ENCODE measurements at regions not wholly inside any gene's neighbourhood (a gene's known extent, or its start where the extent isn't known, plus 50 kb on each side); places are given as distances from the start of the nearest gene placed in this dataset.

DNA sequence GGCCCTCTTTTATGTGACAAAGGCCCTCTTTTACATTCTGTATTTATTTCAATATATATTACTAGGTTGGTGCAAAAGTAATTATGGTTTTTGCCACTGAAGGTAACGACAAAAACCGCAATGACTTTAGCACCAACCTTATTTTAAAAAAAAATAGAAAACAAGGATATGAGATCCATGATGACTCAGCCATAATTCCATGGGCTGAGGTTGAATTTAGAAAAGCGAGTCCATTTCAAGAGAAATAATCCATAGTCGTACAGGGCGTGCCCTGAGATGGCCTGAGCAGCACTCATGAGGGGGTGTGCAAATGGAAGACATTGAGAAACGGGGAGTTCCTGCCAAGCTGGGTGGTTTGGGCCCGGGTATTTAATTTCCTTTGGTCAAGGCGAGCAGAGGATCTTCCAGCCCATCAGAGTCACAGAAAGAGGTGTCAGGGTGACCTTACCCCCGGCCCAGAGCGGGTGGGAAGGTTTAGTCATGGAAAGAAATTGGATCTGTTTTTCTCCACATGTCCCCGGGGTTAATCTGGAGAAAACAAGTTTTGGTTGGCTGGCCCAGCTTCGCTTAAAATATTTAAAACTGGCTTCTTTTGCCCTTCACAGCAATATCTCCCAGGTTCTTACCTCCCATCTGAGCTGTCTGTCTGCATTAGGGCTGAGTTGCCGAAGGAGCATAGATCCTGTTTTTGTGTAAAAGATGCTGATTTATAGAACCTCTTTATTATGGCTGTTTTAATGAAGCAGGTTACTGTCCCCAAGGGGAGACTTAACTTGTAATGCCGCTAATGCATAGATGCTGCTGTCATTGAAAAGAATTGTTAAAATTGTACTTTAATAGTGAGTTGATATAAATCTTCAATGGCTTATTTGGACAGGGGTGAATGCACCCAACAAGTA, 255.6 kb downstream of the PREX1 start:
- no peak for DNase-seq

DNA sequence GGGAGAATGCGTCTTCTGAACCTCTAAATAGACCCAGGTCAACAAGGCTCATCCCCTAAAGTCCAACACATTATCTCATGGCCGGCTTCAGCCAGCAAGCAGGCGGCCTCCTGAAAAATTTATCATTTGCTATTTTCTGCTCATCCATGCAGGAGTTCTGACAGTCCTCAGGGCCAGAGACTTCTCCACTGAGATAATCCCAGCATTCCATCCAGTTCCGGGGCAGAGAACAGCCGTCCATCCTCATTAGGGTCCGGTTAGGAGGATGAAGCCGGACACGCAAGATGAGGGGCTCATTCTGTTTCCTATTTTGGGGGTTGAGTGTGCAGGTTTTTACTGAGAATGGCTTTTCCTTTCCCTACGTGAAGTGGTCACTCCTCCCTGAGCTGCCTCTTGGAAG, 258.1 kb downstream of the PREX1 start:
- no peak for DNase-seq

DNA sequence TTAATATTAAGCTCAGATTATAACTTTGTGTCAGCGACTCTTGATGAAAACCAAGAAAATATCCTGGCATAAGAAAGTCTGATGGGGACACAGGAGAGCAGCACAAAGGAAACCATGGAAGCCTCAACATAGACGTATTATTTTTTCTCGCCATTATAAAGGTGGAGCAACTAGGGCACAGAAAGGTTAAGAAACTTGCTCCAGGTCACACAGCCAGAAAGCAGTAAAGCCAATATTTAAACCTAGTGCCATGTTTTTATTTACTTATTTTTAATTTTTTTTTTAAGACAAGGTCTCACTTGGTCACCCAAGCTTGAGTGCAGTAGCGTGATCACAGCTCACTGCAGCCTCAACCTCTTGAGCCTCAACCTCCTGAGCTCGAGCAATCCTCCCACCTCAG, 259.3 kb downstream of the PREX1 start:
- DNase-seq, result no peak

DNA sequence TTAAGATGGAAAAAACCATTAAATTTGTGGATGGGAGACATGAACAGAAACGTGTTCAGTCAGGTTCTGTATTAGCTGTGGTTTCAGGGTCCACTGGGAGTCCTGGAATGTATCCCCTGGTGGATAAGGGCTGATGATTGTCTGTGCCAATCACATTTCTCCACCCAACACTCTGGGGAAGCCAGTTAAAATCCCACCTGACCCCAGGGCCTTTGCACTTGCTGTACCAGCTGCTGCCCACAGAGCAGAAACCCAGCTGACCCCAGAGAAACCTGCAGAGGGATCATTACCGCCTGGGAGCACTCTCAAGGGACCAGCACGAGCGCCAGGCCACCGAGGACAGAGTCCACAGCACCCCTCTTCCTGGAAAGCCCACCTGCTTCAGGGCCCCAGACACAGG, 260.7 kb downstream of the PREX1 start:
- no peak for DNase-seq

DNA sequence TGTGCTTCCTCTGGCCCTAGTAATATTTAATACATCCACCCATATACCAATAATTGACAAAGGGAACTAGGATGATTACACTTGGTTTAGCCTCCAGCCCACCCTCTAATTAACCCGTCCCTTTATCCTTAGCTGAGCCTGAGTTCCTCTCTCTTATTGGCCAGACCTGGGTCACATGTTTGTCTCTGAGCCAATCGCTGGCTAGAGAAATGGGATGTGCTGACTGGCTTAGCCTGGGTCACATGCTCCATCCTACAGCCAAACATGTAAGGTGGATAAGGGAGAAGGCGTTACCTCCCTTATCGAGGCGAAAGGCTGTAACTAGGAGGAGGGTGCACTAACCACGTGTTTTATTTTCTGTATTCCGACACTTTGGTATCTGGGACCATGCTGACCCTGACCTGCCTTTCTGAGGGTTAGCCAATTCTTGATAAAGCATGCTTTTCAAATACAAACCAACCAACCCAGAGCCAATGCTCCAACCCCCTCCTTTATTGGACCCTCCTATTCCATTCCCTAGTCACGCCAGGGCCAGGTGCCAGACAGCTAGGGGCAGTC, 262.7 kb downstream of the PREX1 start:
- no peak for DNase-seq

DNA sequence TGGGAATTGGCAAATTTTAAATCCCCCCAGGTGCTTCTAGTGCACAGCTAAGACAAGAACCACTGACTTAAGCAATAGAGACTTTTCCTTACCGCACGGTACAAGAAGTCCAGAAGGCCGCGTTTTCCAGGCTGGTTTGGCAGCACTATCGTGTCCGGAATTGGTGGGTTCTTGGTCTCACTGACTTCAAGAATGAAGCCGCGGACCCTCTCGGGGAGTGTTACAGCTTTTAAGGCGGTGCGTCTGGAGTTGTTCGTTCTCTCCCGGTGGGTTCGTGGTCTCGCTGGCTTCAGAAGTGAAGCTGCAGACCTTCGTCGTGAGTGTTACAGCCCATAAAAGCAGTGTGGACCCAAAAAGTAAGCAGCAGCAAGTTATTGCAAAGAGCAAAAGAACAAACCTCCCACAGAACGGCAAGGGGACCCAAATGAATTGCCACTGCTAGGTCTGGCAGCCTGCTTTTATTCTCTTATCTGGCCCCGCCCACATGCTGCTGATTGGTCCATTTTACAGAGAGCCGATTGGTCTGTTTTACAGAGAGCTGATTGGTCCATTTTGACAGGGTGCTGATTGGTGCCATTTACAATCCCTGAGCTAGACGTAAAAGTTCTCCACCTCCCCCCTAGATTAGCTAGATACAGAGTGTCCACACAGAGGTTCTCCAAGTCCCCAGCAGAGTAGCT, 264.5 kb downstream of the PREX1 start:
- DNase-seq, result no peak

DNA sequence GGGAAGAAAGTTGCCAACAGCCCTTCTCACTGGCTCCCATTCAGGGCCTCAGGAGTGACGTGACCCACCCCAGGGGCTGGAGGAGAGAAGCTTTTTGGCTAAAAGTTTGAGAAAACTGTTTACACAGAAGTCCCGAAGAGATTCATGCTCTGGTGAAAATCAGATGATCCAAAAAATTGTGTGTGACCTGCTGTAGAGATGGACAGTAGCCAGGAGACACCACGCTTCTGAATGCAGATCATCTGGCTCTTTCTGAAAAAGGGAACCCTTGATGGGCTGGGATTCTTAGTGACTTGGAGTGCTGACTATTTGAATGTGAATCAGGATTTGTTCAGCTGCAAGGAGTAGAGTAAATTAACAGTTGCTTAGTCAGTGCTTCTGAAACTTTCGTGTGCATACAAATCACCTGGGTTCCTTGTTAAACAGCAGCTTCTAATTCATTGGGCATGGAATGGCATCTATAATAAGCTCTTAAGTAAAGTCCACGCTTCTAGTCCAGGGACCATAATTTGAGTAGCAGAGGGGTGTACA, 265.1 kb downstream of the PREX1 start:
- no peak for DNase-seq

DNA sequence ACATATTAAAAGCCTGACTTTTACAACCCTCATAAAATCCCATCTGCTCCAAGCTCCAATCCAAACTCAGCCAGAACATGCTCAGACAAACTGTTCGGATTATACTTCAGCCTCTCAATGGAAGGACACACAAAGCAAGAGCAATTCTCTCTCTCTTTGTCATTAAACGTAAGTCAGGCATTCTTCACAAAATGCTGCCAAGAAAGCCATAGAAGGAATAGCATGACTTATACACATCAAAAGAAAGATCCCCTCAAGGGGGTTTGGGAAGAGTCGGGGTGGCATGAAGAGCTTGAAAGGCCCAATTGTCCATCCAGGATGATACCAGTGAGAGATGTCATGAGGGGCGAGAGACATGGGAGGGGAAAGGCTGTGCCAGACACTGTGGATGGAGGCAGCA, 268.9 kb downstream of the PREX1 start:
- DNase-seq, result no peak

DNA sequence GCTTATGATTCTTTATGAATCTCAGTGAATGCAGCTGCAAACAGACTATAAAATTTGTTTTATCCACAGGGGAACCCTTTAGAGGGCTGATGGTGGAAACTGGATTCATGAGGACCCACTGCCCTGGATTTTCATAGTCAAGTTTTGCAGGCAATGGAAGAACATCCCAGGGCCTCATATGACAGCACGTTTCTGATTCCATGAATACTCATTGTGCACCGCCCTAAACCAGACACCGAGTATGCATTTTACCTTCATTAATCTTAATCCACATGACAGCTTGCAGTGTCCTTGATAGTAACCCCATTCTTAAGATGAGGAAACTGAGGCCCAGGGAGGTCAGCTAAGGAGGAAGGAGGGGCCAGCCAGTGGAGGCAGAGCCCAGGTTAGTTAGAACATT, 270.4 kb downstream of the PREX1 start:
- no peak for DNase-seq

DNA sequence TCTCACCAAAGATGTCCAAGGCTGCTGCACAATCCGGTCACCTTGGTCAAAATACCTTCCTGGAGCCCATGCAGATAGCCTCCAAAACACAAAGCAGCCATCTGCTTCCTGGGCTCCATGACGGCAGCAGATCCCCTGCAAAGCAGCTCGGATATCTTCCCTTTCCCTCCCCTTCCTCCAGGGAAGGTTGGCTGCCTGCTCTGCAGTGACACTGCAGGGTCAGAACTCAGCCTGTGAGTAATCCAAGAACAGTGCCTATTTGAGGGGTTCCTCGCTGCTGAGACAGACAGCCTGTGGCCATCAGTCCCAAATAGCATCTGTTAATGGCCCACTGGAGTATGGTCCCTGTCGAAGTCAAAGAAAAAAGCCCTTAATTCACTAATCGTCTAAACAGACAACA, 270.8 kb downstream of the PREX1 start:
- DNase-seq, result no peak

DNA sequence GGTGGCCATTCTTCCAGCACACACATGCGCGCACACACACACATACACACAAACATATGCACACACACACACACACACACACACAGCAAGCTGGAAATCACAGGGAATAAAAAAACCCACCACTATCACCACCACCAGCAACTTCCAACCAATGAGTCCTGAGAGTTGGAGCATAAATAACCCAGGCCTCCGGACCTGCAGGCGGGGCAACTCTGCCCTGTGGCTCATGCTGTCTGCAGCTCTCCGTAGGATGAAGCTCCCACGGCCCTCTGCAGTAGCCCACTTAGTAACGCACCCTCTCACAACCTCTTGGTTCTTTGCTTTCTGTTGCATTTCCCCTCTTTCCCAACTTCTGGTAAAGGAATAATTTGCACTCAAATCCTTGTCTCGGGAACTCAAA, 275.2 kb downstream of the PREX1 start:
- no peak for DNase-seq

DNA sequence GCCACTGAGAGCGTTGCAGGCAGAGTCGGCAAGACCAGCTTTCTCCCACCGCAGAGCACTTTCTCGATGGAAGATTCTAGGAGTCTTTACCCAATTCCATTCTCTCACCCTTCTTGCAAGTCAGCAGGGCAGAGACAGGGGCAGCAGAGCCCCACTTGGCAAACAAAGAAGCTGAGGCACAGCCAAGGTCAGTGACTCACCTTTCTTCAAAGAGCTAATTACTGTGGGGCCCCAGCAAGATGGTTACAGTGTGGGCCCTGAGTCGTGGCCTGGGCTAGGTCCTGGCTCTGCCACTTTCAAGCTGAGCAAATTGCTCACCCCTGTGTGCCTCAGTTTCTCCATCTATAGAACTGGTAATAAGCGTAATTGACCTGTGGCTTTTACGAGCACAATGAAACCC, 277.0 kb downstream of the PREX1 start:
- DNase-seq, result no peak

DNA sequence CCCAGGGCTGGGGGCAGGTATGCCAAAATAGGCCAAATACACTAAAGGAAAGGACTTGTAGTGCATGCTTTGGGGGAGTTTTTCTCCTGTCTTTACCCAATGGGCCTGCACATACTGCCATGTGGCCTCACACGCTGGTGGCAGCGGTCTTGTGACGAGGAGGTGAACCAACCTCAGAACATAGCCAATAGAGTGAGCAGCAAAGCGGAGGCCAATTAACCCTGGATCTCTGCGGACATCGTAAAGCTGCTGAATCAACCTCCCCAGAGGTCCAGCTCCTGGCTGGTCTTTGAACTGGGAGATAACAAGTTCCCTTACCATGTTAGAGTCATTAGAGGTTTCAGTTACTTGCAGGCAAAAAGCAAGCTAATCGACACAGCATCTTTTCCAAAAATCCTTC, 280.1 kb downstream of the PREX1 start:
- DNase-seq, result no peak

DNA sequence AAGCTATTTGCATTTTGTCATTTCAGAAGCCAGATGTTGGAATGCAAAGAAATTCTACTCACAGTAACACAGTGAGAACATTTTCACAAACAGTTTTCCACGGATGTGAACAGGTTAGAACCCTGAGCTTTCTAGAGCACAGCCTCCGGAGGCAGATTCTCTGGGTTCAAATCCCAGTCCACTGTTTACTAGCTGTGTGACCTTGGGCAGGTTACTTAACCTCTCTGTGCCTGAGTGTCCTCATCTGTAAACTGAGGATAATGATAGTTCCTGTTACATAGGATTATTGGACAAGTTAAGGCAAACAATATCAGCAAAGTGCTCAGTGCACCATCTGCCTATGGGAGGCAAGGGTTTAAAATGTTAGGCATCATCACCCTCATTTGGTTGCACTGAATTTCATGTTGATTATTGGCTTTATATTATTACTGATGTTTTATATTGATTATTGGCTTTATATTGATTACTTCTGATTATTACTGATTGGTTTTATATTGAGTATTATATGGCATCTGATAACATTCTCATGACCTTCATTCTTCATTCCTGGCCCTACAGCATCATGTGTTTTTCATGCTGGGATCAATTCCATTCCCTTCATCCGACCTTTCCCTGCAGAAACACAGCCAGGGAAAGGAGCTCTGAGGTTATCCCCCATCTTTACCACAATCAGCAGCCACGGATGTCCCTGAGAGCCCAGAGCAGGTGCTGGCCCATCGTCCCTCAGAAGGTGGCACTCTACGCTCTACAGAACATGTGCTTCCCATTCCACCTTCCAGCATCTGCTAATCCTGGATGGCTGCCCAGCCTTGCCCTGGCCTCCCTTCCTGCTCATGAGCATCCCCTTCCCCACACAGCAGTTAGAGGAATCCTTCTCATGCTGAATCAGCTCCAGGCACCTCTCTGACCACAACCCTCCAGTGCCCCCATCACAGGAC, 283.1 kb downstream of the PREX1 start:
- DNase-seq, result no peak

DNA sequence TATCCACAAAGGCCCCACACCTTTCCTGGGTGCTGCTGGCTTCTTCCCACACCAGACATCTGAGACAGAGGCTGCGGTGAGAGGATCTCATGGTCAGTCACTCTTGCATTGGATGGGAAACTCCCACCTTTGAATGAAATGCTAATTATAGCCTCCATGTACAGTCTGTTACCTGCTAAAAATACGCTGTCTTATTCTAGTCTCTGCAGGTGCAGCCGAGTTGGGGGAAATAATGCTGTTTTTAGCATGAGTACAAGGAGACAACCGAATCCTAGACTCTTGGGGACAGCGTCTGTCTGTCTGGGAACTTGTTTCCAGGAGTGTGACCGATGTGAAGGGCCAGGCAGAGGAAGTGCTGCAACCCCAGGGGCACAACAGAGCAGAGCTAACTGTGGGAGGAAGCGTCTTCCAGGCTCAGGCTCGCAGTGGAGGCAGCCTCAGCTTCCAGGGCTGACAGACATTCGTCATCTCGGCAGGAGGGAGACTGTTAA, 286.2 kb downstream of the PREX1 start:
- no peak for DNase-seq

DNA sequence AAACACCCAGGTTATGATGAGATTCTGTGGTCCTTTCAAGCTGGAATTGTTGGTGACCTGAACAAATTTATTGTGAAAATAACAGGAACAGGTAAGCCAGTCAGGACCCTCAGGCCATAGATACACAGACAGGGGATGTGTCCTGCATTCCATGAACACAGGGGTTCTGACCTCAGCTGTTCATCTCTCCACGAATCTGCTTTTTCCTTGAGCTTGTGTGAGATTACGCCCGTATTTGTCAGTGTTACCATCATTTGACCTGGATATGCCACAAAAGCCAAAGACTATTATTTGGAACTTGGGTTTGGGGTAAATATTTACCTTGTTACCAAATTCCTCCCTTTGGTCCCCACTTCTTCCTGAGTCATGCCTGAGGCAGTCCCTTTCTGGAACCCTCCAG, 288.9 kb downstream of the PREX1 start:
- no peak for DNase-seq

DNA sequence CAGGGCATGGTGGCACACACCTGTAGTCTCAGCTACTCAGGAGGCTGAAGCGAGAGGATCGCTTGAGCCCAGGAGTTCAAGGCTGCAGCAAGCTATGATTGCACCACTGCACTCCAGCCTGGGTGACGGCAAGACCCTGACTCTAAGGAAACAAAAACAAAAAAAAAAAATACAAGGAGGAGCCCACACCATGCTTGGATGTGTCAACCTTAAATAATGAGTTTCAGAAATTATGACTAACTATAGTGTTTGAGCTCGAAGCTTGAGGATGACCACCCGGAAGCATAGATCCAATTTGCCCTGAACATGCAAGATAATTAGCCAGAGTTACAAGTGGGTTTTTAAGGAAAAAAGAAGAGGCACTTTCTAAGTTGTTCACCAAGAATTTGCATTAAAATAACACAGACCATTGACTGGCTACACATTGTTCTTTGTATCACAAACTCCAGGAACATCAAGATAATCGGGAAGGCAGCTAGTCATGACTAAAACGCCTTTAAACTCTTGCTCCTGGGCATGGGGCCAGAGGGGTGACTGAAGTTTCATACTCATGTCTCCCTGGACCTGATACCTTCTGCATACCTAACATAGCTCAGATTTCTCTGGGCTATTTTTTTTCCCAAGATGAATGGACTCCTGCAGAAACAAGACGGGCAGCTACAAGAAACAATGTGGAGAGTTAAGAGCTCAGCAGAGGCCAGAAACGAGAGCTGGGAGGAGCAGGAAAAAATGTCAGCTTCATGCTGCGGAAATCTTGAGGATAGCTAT, 289.6 kb downstream of the PREX1 start:
- no peak for DNase-seq

DNA sequence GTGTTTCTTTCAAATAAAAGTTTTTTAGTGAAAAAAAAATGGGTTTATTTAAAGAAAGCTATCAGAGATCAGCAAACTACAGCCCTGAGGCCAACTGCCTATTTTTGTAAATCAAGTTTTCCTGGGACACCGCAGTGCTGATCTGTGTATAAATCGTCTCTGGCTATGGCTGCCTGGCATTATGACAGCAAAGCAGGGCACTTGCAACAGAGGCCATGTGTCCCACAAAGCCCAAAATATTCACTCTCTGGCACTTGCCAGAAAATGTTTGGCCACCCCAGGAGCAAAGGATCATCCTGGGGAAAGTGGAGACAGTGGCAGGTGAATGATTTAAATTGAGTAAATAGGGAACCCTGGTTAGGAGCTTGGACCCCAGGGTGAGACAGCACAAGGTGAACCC, 291.6 kb downstream of the PREX1 start:
- no peak for DNase-seq

DNA sequence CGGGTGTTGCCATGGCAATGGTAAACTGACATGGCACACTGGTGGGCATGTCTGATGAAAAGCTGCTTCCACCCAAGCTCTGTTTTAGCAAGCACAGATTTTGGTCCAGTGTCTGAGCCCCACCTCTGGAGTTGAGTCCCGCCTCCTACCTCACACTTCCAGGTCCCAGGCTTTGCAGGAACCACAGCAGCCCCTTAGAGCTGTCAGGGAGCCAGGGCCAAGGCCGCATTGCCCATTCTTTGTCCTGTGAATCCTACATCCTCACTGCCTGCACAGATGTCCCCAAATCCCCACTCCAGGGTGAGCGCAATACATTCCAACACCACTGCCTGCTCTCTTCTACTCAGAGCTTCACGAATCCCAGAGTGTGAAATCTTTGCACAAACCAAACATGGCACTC, 292.2 kb downstream of the PREX1 start:
- no peak for DNase-seq

DNA sequence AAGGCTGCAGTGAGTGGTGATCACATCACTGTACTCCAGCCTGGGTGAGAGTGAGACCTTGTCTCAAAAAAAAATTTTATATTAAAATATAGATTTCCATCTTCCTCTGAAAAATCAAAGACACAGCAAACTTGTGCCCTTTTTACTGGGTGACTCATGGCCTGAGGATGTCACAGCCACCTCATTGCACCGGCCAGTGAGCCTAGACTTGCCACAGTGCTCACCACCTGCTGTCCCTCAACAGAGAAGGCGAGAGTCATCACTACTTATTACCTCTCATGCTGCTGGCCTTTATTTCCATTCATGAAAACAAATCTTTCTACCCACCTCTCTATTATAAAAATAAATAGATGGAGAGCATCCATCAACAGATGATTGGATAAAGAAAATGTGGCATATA, 295.8 kb downstream of the PREX1 start:
- no peak for DNase-seq

DNA sequence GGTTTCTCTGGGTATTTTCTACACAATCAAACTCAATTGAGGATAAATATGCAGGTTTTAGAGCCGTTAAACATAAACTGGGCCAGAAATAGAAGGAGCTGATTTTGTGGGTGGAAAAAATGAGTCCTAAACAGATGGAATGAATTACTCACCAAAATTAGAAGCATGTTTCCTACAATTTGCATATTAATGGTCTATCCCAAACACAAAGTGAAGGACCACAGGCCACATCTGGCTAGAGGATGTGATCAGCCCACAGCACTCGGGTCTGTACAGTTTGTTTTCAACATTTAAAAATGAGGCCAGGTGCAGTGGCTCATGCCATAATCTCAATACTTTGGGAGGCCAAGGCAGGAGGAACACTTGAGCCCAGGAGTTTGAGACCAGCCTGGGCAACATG, 296.3 kb downstream of the PREX1 start:
- DNase-seq, result no peak

DNA sequence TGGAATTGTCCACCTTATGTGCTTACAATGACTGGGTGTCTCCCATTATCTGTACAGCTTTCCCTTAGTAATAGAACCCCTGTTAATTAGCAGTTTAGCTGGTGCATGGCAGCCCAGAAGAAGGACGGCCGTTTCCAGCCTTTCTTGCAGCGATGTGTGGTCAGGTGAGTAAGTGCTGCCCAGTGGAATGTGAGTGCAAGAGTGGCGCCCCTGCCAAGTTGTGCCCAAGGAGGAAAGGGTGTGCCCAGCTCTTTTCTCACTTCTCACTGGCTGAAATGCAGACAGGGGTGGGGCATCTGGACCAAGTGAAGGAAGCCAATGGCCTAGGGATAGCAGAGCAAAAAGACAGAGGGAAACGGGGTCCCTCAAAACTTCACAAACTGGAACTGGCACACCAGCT, 296.8 kb downstream of the PREX1 start:
- DNase-seq, result no peak

All from CD4-positive, alpha-beta T cell treated with Interleukin-4 for 1 hour (primary cell).